OCI-LY3 (cell line): ENCODE measurements at regions not wholly inside any gene's neighbourhood (a gene's known extent, or its start where the extent isn't known, plus 50 kb on each side); places are given as distances from the start of the nearest gene placed in this dataset.

Experiments
- CTCF ChIP-seq: fragments of 200-600, 300-600 bp; sonication (generic); IDR thresholded peaks from 2 replicates; pipeline ENCODE4 v1.5.1; 2014; ENCODE audit warnings: antibody characterized with exemption, low read length, low read depth
- EZH2phosphoT487 ChIP-seq: fragments of 200-600 bp; shearing (Covaris generic); IDR thresholded peaks from 2 replicates; pipeline ENCODE4 v1.6.1; 2018; ENCODE audit warnings: antibody characterized with exemption, mixed run types, low read depth

- no peak for TF ChIP-seq CTCF
- TF ChIP-seq EZH2phosphoT487: no peak
Observed at GRCh38 chr9:15059003-15059402, 148.8 kb upstream of the FREM1 start.
